MM.1S (cell line): ENCODE measurements at regions not wholly inside any gene's neighbourhood (a gene's known extent, or its start where the extent isn't known, plus 50 kb on each side); places are given as distances from the start of the nearest gene placed in this dataset.

ENCODE experiments used
- CTCF ChIP-seq: fragments of 300-600 bp; sonication (generic); IDR thresholded peaks from 2 replicates; pipeline ENCODE4 v1.5.1; 2016; ENCODE audit warnings: antibody characterized with exemption, low read length, mixed read lengths
- EZH2 ChIP-seq: fragments of 300-600 bp; sonication (generic); optimal IDR thresholded peaks from 2 replicates; pipeline ENCODE3; 2017; ENCODE audit warnings: low read depth, mild to moderate bottlenecking, antibody characterized with exemption, low read length, mixed read lengths
- EZH2phosphoT487 ChIP-seq: fragments of 300-600 bp; sonication (generic); IDR thresholded peaks from 2 replicates; pipeline ENCODE4 v1.6.1; 2018; ENCODE audit warnings: antibody characterized with exemption, low read length

GRCh38 chr9:109868207-109868606 lies 88.2 kb downstream of the PALM2AKAP2 start:
- TF ChIP-seq CTCF (no peak), EZH2 (no peak), EZH2phosphoT487 (no peak)
